ENCODE measurements at regions not wholly inside any gene's neighbourhood (a gene's known extent, or its start where the extent isn't known, plus 50 kb on each side); places are given as distances from the start of the nearest gene placed in this dataset.

GRCh38 chr4:53805291-53805690, 214.0 kb upstream of the LNX1 start:
- Histone ChIP-seq H3K27me3 (ENCODE audit: insufficient read depth, low read length, poor library complexity) (no peaks in the 10 kb centered on the region), H3K9ac (ENCODE audit: low read length) (no peak overlapping the region), H2BK5ac (ENCODE audit: low read length) (no peak overlapping the region), H2BK120ac (ENCODE audit: low read depth, low read length) (no peak overlapping the region), H3K79me2 (ENCODE audit: control insufficient read depth, insufficient read depth, low read length) (no peaks in the 10 kb centered on the region), H3K36me3 (ENCODE audit: control insufficient read depth, insufficient read depth, low read length) (no peaks in the 10 kb centered on the region), H3K18ac (ENCODE audit: low read length) (no peak overlapping the region), H3K56ac (ENCODE audit: low read length) (no peak overlapping the region), H2BK15ac (replicated peaks; ENCODE audit: low read depth) (no peak overlapping the region), H3K4me1 (ENCODE audit: control insufficient read depth, low read depth, low read length) (no peaks in the 10 kb centered on the region), H3K4me2 (ENCODE audit: low read length) (no peak overlapping the region), H4K5ac (ENCODE audit: low read length) (no peak overlapping the region), H4K8ac (ENCODE audit: low read depth, low read length) (no peak overlapping the region), H3K79me1 (ENCODE audit: low read length) (no peaks in the 10 kb centered on the region), H3K4ac (ENCODE audit: low read depth, low read length) (no peak overlapping the region), H3K23ac (ENCODE audit: low read length) (no peak overlapping the region), H3K27ac (ENCODE audit: low read depth, low read length) (no peak overlapping the region), H2AK5ac (ENCODE audit: low read length) (no peak overlapping the region), H3K4me3 (ENCODE audit: low read length) (no peak overlapping the region)
- WGBS (ENCODE audit: extremely low coverage, insufficient coverage, low lambda C conversion rate) = no CpG with 5 or more reads among the region's 5 CpGs
- peak; percentile 68 for DNase-seq

- no CpG with 5 or more reads among the region's 2 CpGs for WGBS (ENCODE audit: extremely low coverage, insufficient coverage, low lambda C conversion rate)
Measured at GRCh38 chr4:53804719-53805118, 213.4 kb upstream of the LNX1 start.

GRCh38 chr4:53802500-53802899, 211.2 kb upstream of the LNX1 start:
- no CpG with 5 or more reads among the region's 2 CpGs for WGBS (ENCODE audit: extremely low coverage, insufficient coverage, low lambda C conversion rate)
- H3K18ac ChIP-seq (ENCODE audit: low read length) = no peak overlapping the region
- no peak overlapping the region for H3K4me3 ChIP-seq (ENCODE audit: low read length)
- H3K27ac ChIP-seq (ENCODE audit: low read depth, low read length) = no peak overlapping the region
- DNase-seq = no peak
- no peaks in the 10 kb centered on the region for H3K27me3 ChIP-seq (ENCODE audit: insufficient read depth, low read length, poor library complexity)
- no peak overlapping the region for H2AK5ac ChIP-seq (ENCODE audit: low read length)
- H3K4me1 ChIP-seq (ENCODE audit: control insufficient read depth, low read depth, low read length) = no peaks in the 10 kb centered on the region
- no peak overlapping the region for H3K4ac ChIP-seq (ENCODE audit: low read depth, low read length)
- no peaks in the 10 kb centered on the region for H3K79me1 ChIP-seq (ENCODE audit: low read length)
- H4K5ac ChIP-seq (ENCODE audit: low read length) = no peak overlapping the region
- no peak overlapping the region for H2BK15ac ChIP-seq (replicated peaks; ENCODE audit: low read depth)
- no peak overlapping the region for H3K56ac ChIP-seq (ENCODE audit: low read length)
- H2BK120ac ChIP-seq (ENCODE audit: low read depth, low read length) = no peak overlapping the region
- no peak overlapping the region for H3K4me2 ChIP-seq (ENCODE audit: low read length)
- H3K23ac ChIP-seq (ENCODE audit: low read length) = no peak overlapping the region
- H3K36me3 ChIP-seq (ENCODE audit: control insufficient read depth, insufficient read depth, low read length) = no peaks in the 10 kb centered on the region
- H2BK5ac ChIP-seq (ENCODE audit: low read length) = no peak overlapping the region
- no peak overlapping the region for H3K9ac ChIP-seq (ENCODE audit: low read length)
- H3K79me2 ChIP-seq (ENCODE audit: control insufficient read depth, insufficient read depth, low read length) = no peaks in the 10 kb centered on the region
- H4K8ac ChIP-seq (ENCODE audit: low read depth, low read length) = no peak overlapping the region

More at GRCh38 chr4:53804719-53805118, 213.4 kb upstream of the LNX1 start:
- Histone ChIP-seq H3K9ac (ENCODE audit: low read length) (no peak overlapping the region), H2BK15ac (replicated peaks; ENCODE audit: low read depth) (no peak overlapping the region), H3K18ac (ENCODE audit: low read length) (no peak overlapping the region), H3K23ac (ENCODE audit: low read length) (no peak overlapping the region), H3K79me1 (ENCODE audit: low read length) (no peaks in the 10 kb centered on the region), H3K4me1 (ENCODE audit: control insufficient read depth, low read depth, low read length) (no peaks in the 10 kb centered on the region), H3K56ac (ENCODE audit: low read length) (no peak overlapping the region), H3K36me3 (ENCODE audit: control insufficient read depth, insufficient read depth, low read length) (no peaks in the 10 kb centered on the region), H4K5ac (ENCODE audit: low read length) (no peak overlapping the region), H4K8ac (ENCODE audit: low read depth, low read length) (no peak overlapping the region), H3K27me3 (ENCODE audit: insufficient read depth, low read length, poor library complexity) (no peaks in the 10 kb centered on the region), H2BK5ac (ENCODE audit: low read length) (no peak overlapping the region), H3K27ac (ENCODE audit: low read depth, low read length) (no peak overlapping the region), H3K4me3 (ENCODE audit: low read length) (no peak overlapping the region), H3K79me2 (ENCODE audit: control insufficient read depth, insufficient read depth, low read length) (no peaks in the 10 kb centered on the region), H3K4me2 (ENCODE audit: low read length) (no peak overlapping the region), H2AK5ac (ENCODE audit: low read length) (no peak overlapping the region), H3K4ac (ENCODE audit: low read depth, low read length) (no peak overlapping the region), H2BK120ac (ENCODE audit: low read depth, low read length) (no peak overlapping the region)
- peak; percentile 53 for DNase-seq

- Histone ChIP-seq H2BK120ac (ENCODE audit: low read depth, low read length) (no peak overlapping the region), H2BK5ac (ENCODE audit: low read length) (no peak overlapping the region), H3K4me2 (ENCODE audit: low read length) (no peak overlapping the region), H4K8ac (ENCODE audit: low read depth, low read length) (no peak overlapping the region), H3K4me3 (ENCODE audit: low read length) (no peak overlapping the region), H3K27ac (ENCODE audit: low read depth, low read length) (no peak overlapping the region), H2BK15ac (replicated peaks; ENCODE audit: low read depth) (no peak overlapping the region), H3K4ac (ENCODE audit: low read depth, low read length) (no peak overlapping the region), H3K79me1 (ENCODE audit: low read length) (no peaks in the 10 kb centered on the region), H3K4me1 (ENCODE audit: control insufficient read depth, low read depth, low read length) (no peaks in the 10 kb centered on the region), H3K23ac (ENCODE audit: low read length) (no peak overlapping the region), H3K79me2 (ENCODE audit: control insufficient read depth, insufficient read depth, low read length) (no peaks in the 10 kb centered on the region), H4K5ac (ENCODE audit: low read length) (no peak overlapping the region), H2AK5ac (ENCODE audit: low read length) (no peak overlapping the region), H3K56ac (ENCODE audit: low read length) (no peak overlapping the region), H3K18ac (ENCODE audit: low read length) (no peak overlapping the region), H3K9ac (ENCODE audit: low read length) (no peak overlapping the region), H3K36me3 (ENCODE audit: control insufficient read depth, insufficient read depth, low read length) (no peaks in the 10 kb centered on the region), H3K27me3 (ENCODE audit: insufficient read depth, low read length, poor library complexity) (no peaks in the 10 kb centered on the region)
- DNase-seq = no peak
- no CpG with 5 or more reads among the region's 3 CpGs for WGBS (ENCODE audit: extremely low coverage, insufficient coverage, low lambda C conversion rate)
Measured at GRCh38 chr4:53801373-53801772, 210.1 kb upstream of the LNX1 start.

- no peak overlapping the region for H3K4me3 ChIP-seq (ENCODE audit: low read length)
- H3K79me1 ChIP-seq (ENCODE audit: low read length) = no peaks in the 10 kb centered on the region
- no peak overlapping the region for H3K56ac ChIP-seq (ENCODE audit: low read length)
- no peaks in the 10 kb centered on the region for H3K36me3 ChIP-seq (ENCODE audit: control insufficient read depth, insufficient read depth, low read length)
- no peaks in the 10 kb centered on the region for H3K79me2 ChIP-seq (ENCODE audit: control insufficient read depth, insufficient read depth, low read length)
- no peaks in the 10 kb centered on the region for H3K4me1 ChIP-seq (ENCODE audit: control insufficient read depth, low read depth, low read length)
- H4K5ac ChIP-seq (ENCODE audit: low read length) = no peak overlapping the region
- H4K8ac ChIP-seq (ENCODE audit: low read depth, low read length) = no peak overlapping the region
- no peak overlapping the region for H3K27ac ChIP-seq (ENCODE audit: low read depth, low read length)
- no peak overlapping the region for H3K4me2 ChIP-seq (ENCODE audit: low read length)
- no CpG with 5 or more reads among the region's 3 CpGs for WGBS (ENCODE audit: extremely low coverage, insufficient coverage, low lambda C conversion rate)
- H2AK5ac ChIP-seq (ENCODE audit: low read length) = no peak overlapping the region
- H3K23ac ChIP-seq (ENCODE audit: low read length) = no peak overlapping the region
- H2BK120ac ChIP-seq (ENCODE audit: low read depth, low read length) = no peak overlapping the region
- H3K27me3 ChIP-seq (ENCODE audit: insufficient read depth, low read length, poor library complexity) = no peaks in the 10 kb centered on the region
- DNase-seq = no peak
- H3K9ac ChIP-seq (ENCODE audit: low read length) = no peak overlapping the region
- no peak overlapping the region for H3K18ac ChIP-seq (ENCODE audit: low read length)
- H2BK5ac ChIP-seq (ENCODE audit: low read length) = no peak overlapping the region
- H3K4ac ChIP-seq (ENCODE audit: low read depth, low read length) = no peak overlapping the region
- no peak overlapping the region for H2BK15ac ChIP-seq (replicated peaks; ENCODE audit: low read depth)
Measured at GRCh38 chr4:53800741-53801140, 209.5 kb upstream of the LNX1 start.

- H3K18ac ChIP-seq (ENCODE audit: low read length) = no peak overlapping the region
- no peak overlapping the region for H3K4me3 ChIP-seq (ENCODE audit: low read length)
- no peak overlapping the region for H3K4me2 ChIP-seq (ENCODE audit: low read length)
- no peak overlapping the region for H2BK120ac ChIP-seq (ENCODE audit: low read depth, low read length)
- H2BK15ac ChIP-seq (replicated peaks; ENCODE audit: low read depth) = no peak overlapping the region
- no CpG with 5 or more reads among the region's 4 CpGs for WGBS (ENCODE audit: extremely low coverage, insufficient coverage, low lambda C conversion rate)
- no peak overlapping the region for H3K4ac ChIP-seq (ENCODE audit: low read depth, low read length)
- DNase-seq = no peak
- no peak overlapping the region for H3K56ac ChIP-seq (ENCODE audit: low read length)
- no peak overlapping the region for H3K27ac ChIP-seq (ENCODE audit: low read depth, low read length)
- no peak overlapping the region for H4K5ac ChIP-seq (ENCODE audit: low read length)
- H3K27me3 ChIP-seq (ENCODE audit: insufficient read depth, low read length, poor library complexity) = no peaks in the 10 kb centered on the region
- H3K36me3 ChIP-seq (ENCODE audit: control insufficient read depth, insufficient read depth, low read length) = no peaks in the 10 kb centered on the region
- H3K9ac ChIP-seq (ENCODE audit: low read length) = no peak overlapping the region
- H3K23ac ChIP-seq (ENCODE audit: low read length) = no peak overlapping the region
- no peaks in the 10 kb centered on the region for H3K79me2 ChIP-seq (ENCODE audit: control insufficient read depth, insufficient read depth, low read length)
- no peak overlapping the region for H2BK5ac ChIP-seq (ENCODE audit: low read length)
- H2AK5ac ChIP-seq (ENCODE audit: low read length) = no peak overlapping the region
- no peak overlapping the region for H4K8ac ChIP-seq (ENCODE audit: low read depth, low read length)
- no peaks in the 10 kb centered on the region for H3K4me1 ChIP-seq (ENCODE audit: control insufficient read depth, low read depth, low read length)
- H3K79me1 ChIP-seq (ENCODE audit: low read length) = no peaks in the 10 kb centered on the region
Measured at GRCh38 chr4:53793096-53793495, 201.8 kb upstream of the LNX1 start.
